Astrocyte of the cerebellum (primary cell): ENCODE measurements at regions not wholly inside any gene's neighbourhood (a gene's known extent, or its start where the extent isn't known, plus 50 kb on each side); places are given as distances from the start of the nearest gene placed in this dataset.

Experiments
- DNase-seq: peaks from one replicate; pipeline ENCODE4 v3.0.0-alpha.2; 2011; ENCODE audit warnings: low read depth
- H3K4me3 ChIP-seq: 2 replicates; pipeline ENCODE4 v1.5.1; 2011; ENCODE audit warnings: mild to moderate bottlenecking, low read depth, low read length, moderate library complexity
- CTCF ChIP-seq: IDR thresholded peaks from 2 replicates; pipeline ENCODE4 v1.5.1; 2012; ENCODE audit warnings: low read length, low read depth, moderate library complexity, mild to moderate bottlenecking; ENCODE audit errors: missing control alignments
- in situ Hi-C: cut with HindIII; loops from 2 replicates; pipeline ENCODE4 v1.10.0; 2017; ENCODE audit warnings: low sequenced_read_pairs

DNA sequence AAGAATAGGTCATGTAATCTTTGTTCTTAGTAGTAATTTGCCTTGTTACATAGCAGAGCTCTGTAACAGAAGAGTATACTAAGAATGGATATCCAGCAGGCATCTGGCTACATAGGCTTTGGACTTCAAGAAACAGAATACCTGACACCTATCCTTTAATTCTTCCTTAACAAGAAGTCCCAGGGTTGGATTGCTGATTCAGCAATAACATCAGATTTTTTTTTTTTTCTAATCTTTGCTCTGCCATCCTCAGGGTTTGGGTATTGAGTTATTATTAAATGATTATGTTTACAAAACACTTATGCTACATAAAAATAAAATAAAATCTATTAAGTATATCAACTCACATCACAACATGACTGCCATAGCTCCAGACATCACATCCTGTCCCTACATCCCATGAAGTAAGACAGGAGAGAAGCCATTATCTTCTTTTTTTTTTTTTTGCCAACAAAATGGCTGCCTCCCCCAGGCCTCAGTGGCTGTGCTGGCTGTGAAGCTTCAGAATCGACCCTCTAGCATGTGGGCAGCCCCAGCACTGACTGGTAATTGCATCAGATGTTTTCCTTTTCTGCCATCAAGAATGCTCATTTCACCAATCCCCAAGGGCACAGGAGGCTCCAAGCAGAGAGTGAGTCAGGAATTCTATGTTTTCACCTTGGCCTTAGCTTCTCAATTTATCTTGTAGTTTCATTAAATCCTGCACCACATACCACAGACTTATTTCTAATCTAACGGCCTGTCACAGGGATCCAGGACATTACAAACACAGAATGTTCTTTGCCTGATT, 186.2 kb downstream of the DICER1 start:
- in situ Hi-C loops: no loop called here
- no peak for TF ChIP-seq CTCF
- no peak for DNase-seq
- H3K4me3 ChIP-seq: no peak overlapping the region

DNA sequence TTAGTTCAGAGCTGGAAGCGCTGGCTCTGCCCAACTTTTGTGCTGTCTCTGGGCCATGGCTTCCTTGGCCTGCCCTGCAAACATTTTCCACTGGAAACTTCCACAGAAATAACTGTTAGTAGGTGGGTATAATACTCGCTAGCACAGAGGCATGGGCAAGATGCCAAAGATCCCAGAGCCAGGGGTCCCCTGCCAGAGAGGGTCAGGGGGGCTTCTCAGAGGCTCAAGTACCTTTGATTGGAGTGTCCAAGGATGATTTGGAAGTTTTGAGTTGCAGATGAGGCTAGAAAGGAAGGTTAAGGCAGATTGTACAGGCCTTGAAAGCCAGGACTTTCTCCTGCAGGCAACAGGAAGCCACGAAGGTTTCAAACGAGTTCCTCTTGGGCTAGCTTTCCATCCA, 187.6 kb downstream of the DICER1 start:
- in situ Hi-C loops: no loop called here
- no peak overlapping the region for H3K4me3 ChIP-seq
- no peak for DNase-seq
- no peak for TF ChIP-seq CTCF

DNA sequence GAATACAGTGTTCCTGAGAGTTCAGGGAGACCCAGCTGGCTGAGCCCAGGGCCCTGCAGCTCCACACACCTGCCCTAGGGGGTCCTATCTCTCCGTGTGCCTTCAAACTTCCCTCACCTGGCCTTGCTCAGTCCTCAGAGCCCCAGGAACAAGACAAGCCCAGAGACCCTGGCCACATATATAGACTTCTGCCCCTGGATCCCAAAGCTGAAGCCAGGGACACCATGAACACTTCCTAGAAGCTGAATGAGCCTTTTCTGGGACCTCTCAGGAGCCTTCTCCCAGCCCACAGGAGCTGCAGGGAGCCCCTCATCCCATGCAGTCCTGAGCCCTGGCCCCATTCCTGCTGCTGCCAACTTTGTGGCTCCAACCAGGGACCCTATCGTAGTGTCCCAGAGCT, 190.5 kb downstream of the DICER1 start:
- in situ Hi-C loops: no loop called here
- H3K4me3 ChIP-seq: no peak overlapping the region
- DNase-seq: no peak
- TF ChIP-seq CTCF: no peak

DNA sequence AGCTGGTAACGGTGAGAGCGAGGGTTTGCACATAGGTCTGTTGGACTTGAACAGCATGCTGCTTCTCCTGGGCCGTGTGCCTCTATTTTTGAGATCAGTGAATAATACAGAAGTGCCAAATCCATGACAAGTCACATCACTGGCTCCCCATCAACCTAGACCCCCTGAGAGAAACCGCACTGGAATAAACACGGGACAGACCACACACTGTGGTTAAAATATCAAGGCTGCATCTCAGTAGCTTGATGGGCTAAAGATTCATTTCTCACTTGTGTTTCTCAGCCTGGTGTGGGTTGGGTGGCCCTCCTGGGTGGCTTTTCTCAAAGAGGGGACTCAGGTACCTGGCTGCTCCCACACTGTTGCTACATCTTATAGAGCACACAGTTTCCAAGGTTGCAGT, 191.0 kb downstream of the DICER1 start:
- TF ChIP-seq CTCF: no peak
- in situ Hi-C loops: no loop called here
- H3K4me3 ChIP-seq: no peak overlapping the region
- DNase-seq: no peak

- DNase-seq: no peak
- H3K4me3 ChIP-seq: no peak overlapping the region
- in situ Hi-C loops: no loop called here
- no peak for TF ChIP-seq CTCF
Observed at GRCh38 chr14:94965551-94966313, 191.6 kb downstream of the DICER1 start.

DNA sequence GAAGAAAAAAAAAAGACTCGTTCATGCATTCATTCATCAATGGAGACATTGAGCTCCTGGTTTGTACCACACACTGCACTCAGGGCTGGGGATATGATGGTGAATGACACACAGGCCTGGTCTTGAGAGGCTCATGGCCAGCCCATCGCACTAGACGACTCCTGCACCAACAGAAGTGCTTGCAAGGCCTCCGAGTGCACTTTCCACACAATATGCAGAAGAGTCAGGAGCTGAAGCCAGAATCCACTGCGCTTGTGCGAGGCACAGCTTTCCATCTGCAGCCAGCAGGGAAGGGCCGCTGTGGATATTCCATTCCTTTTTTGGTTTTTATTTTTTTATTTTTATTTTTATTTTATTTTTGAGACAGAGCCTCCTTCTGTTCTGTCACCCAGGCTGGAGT, 192.4 kb downstream of the DICER1 start:
- in situ Hi-C loops: no loop called here

More for the DNA sequence above, 192.4 kb downstream of the DICER1 start:
- no peak for TF ChIP-seq CTCF
- no peak for DNase-seq
- H3K4me3 ChIP-seq: no peak overlapping the region
